ENCODE measurements at regions not wholly inside any gene's neighbourhood (a gene's known extent, or its start where the extent isn't known, plus 50 kb on each side); places are given as distances from the start of the nearest gene placed in this dataset.

DNA sequence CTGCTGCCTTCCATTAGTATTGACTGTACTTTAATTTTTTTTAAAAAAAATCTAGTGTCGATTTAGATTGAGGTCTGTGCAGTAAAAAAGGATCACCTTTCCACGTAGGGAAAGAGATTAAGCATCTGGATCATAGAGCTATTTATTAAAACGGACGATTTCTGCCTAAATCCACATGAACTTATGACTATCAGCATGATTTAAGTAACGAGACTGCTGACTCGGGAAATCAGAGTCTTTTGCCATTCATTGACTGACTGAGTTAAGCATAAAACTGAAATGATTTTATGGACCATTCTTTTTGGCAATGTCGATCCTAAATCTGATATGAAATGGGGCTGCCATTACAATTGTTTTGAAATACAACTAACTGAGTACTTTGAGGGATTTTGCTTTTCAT is 261.7 kb downstream of the SAMD5 start:
- no peak for TF ChIP-seq POLR2A (IDR thresholded peaks at IDR 0.05; ENCODE audit: low read length)
- TF ChIP-seq GATA1 (IDR thresholded peaks at IDR 0.05; ENCODE audit: low read depth, low read length), result no peak
